Pancreas (tissue), 10 donors: ENCODE measurements at regions not wholly inside any gene's neighbourhood (a gene's known extent, or its start where the extent isn't known, plus 50 kb on each side); places are given as distances from the start of the nearest gene placed in this dataset.
A peak's percentile ranks its signal among the peaks of the same experiment; 100 is the strongest.

ENCODE experiments used
- ATAC-seq, 4 donors: fragments of 200-7000 bp; cut with Tn5 transposase; one replicate each; pipeline versions ENCODE4 v1.8.0 to v1.9.1; 2020; ENCODE audit warnings: mild to moderate bottlenecking in 4 of 4, moderate library complexity in 4 of 4
- DNase-seq, 6 donors: peaks; one replicate each; pipeline ENCODE4 v3.0.0-alpha.2; 2020
- FAIRE-seq: peaks from 2 replicates; lab custom pipeline; 2012; peaks lifted over from hg19 to GRCh38; lab: Jason Lieb, UNC
- H3K27ac ChIP-seq, 4 donors: fragments of 200-600 bp; sonication (generic); 1 replicate in 3 of 4; 2 replicates in 1 of 4; pipeline versions ENCODE4 v1.5.0 to v1.8.0; 2020
- H3K27me3 ChIP-seq, 4 donors: fragments of 200-600 bp; one replicate each; pipeline ENCODE4 v1.8.0; 2021
- H3K36me3 ChIP-seq, 3 donors: fragments of 200-600 bp; sonication (generic) in 1 of 3; one replicate each; pipeline versions ENCODE4 v1.5.0 to v1.8.0; 2020 to 2021
- H3K4me1 ChIP-seq, 3 donors: fragments of 200-600 bp; one replicate each; pipeline ENCODE4 v1.8.0; 2021
- H3K4me3 ChIP-seq, 4 donors: fragments of 200-600 bp; sonication (generic) in 2 of 4; one replicate each; pipeline versions ENCODE4 v1.5.0 to v1.8.0; 2020 to 2021
- H3K9me3 ChIP-seq, 4 donors: fragments of 200-600 bp; one replicate each; pipeline ENCODE4 v1.8.0; 2021
- CTCF ChIP-seq, 4 donors: fragments of 200-600 bp; sonication (generic) in 3 of 4; IDR thresholded peaks; one replicate each; pipeline versions ENCODE4 v1.5.0 to v1.8.0; 2021; ENCODE audit warnings: antibody characterized with exemption in 4 of 4
- WGBS, 2 donors: extraction: QIAGEN DNeasy Blood & Tissue Kit; methylation state at CpG; one replicate each; pipeline ENCODE4 v1.1.7; 2013; 5-methylcytosine and 5-hydroxymethylcytosine counted together
- intact Hi-C, 3 donors: fragments of 100-400 bp; cut with DNase I; formaldehyde crosslinking; loops; one replicate each; pipeline versions ENCODE4 v1.11.1 to v1.14.2; 2022
- donor health status: healthy with polysubstance abuse.
- donor health status: DM: no; HTN: no; CAD: no; lungs with moderate emphysema.
- donor health status: DM: no; HTN: no; CAD: no.
- donor health status: control.
- donor health status: control.
- donor health status: Bipolar disorder and iron deficiency.
- donor health status: DM: yes; HTN: yes; CAD: no.
- donor health status: DM: no; HTN: no; CAD: no.
- donor health status: DM: no; HTN: no; CAD: no.
- donor health status: DM: yes; HTN: yes; CAD: no.

DNA sequence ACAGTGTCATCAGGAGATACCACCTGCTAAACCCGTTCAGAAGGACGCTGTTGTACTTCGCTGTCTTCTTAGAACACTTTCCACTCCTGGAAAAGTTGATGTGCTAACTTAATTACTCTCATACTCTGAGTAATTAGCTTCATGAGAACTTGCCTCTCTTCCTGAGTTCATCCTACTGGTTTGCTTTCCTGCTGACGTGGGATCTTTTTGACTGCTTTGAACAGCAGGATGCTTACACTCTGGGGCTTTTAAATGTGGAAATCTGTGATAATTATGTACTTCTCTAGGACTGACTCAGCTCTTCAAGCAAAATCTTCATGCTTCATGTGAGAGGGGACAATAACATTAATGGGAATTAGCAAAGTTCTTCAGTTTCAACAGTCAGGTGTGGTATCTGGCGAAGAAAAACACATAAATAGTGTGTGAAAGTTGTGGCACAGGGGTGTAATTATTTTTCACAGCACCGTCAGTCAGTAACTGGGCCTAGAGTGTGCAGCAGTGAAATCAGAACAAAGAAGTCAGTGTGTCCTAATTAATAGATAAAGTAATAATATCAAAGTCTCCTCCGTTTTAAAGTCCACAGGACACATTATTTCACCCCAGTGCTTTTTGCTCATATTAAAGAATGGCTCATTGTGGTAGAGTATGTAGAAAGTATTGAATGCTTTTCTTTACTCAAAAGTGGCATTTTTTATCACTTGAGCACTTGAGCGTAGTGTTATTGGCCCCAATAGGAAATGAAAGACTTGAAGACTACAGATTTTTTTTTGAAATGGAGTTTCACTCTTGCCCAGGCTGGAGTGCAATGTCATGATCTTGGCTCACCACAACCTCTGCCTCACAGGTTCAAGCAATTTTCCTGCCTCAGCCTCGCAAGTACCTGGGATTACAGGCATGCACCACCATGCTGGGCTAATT, 140.9 kb upstream of the DMRT1 start:
- H3K4me1 ChIP-seq = peaks cover 2 to 5% (median 3%) of the 10 kb centered on the region in 3 donors
- H3K9me3 ChIP-seq = no peaks in the 10 kb centered on the region
- intact Hi-C loops = no loop called here
- no peaks in the 10 kb centered on the region for H3K36me3 ChIP-seq
- H3K27ac ChIP-seq = no peak overlapping the region
- 76% methylated on average over 9 of the region's 9 CpGs for WGBS, 2 donors
- ATAC-seq (peak in 1 of 4 donors; percentile 25), DNase-seq (no peak), FAIRE-seq (no peak)
- TF ChIP-seq CTCF (IDR thresholded peaks at IDR 0.05) = no peak
- no peaks in the 10 kb centered on the region for H3K27me3 ChIP-seq
- no peak overlapping the region for H3K4me3 ChIP-seq

DNA sequence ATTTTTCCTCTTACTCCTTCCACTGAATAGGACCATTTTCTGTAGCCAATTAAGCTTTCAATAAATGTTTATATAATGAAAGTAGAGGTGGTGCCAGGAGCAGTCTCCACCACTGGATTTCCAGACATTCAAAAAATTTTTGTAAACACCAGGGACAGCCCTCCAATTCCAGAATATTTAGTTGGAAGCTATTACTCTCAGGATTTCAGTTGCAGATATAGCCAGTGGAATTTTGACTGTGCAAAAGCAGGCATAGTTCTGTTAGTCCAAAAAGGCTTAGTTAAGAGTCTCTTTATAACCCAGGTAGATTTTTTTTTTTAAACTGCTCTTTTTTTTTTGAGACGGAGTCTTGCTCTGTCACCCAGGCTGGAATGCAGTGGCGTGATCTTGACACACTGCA, 138.1 kb upstream of the DMRT1 start:
- intact Hi-C loops = no loop called here
- H3K27ac ChIP-seq = no peak overlapping the region
- no peaks in the 10 kb centered on the region for H3K27me3 ChIP-seq
- 81 to 82% methylated on average over 2 of the region's 2 CpGs for WGBS, 2 donors
- no peak for FAIRE-seq
- no peak for ATAC-seq
- H3K4me3 ChIP-seq = no peak overlapping the region
- H3K36me3 ChIP-seq = no peaks in the 10 kb centered on the region
- no peaks in the 10 kb centered on the region for H3K9me3 ChIP-seq
- TF ChIP-seq CTCF (IDR thresholded peaks at IDR 0.05) = no peak
- peaks cover 5 to 15% (median 8%) of the 10 kb centered on the region in 3 donors for H3K4me1 ChIP-seq
- DNase-seq = no peak

DNA sequence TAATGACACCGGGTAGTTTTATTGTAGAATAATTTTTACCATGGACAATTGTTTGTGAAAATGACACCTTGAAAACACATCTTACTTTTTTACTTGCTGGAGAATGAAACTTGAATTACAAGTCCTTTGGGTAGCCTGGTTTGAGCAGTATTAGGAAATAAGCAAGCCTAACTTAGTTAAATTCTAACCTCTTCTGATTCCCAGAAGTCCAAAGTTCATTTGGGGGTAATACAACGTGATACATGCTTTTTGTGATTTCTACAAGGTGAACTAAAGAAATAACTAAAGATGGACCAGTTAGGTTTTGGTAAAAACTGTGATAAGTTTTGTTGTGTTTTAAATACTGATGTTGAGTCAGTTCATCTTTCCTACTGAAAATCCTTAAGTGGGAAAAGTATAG, 135.4 kb upstream of the DMRT1 start:
- Histone ChIP-seq H3K4me3 (peak overlapping the region in 3 of 4 donors; percentile 57 to 62 (median 59)), H3K27me3 (no peaks in the 10 kb centered on the region), H3K27ac (peak overlapping the region in 3 of 4 donors; percentile 87 to 90 (median 89)), H3K4me1 (peaks cover 8 to 21% (median 14%) of the 10 kb centered on the region in 3 donors), H3K9me3 (no peaks in the 10 kb centered on the region), H3K36me3 (peaks cover 0 to 4% (median 0%) of the 10 kb centered on the region in 3 donors)
- WGBS, 2 donors = 8 to 11% methylated on average over 2 of the region's 2 CpGs
- FAIRE-seq = no peak
- DNase-seq = no peak
- peak; percentile 38 to 53 (median 49) for ATAC-seq
- no peak for TF ChIP-seq CTCF (IDR thresholded peaks at IDR 0.05)
- intact Hi-C loops = no loop called here

DNA sequence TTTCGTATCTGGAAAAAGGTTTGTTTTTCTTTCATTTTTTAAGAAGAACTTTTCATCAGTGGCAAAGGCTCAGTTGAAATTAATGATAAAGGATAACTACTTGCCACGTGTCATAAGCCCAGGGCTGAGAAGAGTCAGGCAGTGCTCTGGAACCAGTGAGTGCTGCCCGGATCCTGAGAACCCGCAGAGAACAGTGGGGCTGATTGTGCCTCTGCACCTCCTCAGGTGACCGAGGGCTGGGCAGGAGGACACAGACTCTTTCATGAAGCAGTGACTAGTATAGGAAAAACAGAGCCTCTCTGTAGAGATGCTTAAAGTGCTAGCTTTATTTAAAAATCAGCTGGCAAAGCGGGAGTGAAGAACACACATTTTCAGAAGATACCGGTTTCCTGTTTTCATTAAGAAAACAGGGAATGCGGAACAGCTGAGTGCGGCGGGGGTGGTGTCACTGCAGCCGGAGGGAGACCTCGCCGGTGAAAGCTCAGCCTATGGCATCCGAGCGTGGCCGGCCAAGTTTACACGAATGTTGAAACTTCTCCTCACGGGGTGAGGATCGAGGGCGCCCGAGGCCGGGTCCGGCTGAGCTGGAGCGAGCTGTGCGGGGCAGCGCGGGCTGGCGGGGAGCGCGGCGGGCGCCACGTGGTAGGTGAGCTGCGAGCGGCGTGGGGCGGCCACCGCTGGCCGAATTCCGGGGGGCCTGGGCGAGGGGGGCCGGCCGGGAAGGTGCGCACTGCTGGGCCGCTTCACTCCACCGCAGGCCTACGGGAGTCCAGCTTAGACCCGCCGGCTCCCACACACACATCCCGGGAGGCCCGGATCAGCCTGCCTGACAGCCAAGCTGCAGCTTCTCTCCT, 134.7 kb upstream of the DMRT1 start:
- peak; percentile 64 to 82 (median 76) for ATAC-seq
- H3K27ac ChIP-seq = peak overlapping the region; percentile 68 to 90 (median 88)
- no peak for FAIRE-seq
- H3K4me1 ChIP-seq = peaks cover 8 to 21% (median 14%) of the 10 kb centered on the region in 3 donors
- no peaks in the 10 kb centered on the region for H3K9me3 ChIP-seq
- DNase-seq = peak; percentile 45 to 85 (median 68)
- WGBS, 2 donors = 0 to 1% methylated on average over 47 to 51 of the region's 51 CpGs
- TF ChIP-seq CTCF (IDR thresholded peaks at IDR 0.05) = no peak
- peaks cover 3 to 12% (median 6%) of the 10 kb centered on the region in 3 donors for H3K36me3 ChIP-seq
- no peaks in the 10 kb centered on the region for H3K27me3 ChIP-seq
- intact Hi-C loops = no loop called here
- H3K4me3 ChIP-seq = peak overlapping the region; percentile 40 to 62 (median 58)
